Lung (tissue), 11 donors: ENCODE measurements at regions not wholly inside any gene's neighbourhood (a gene's known extent, or its start where the extent isn't known, plus 50 kb on each side); places are given as distances from the start of the nearest gene placed in this dataset.

ENCODE experiments used
- ATAC-seq: fragments of 200-7000 bp; cut with Tn5 transposase; one replicate; pipeline ENCODE4 v1.9.1; 2020; ENCODE audit warnings: moderate number of reproducible peaks; ENCODE audit not compliant: insufficient read depth, low FRiP score
- DNase-seq, 3 donors: peaks; one replicate each; pipeline ENCODE4 v3.0.0-alpha.2; 2013 to 2017
- H3K27ac ChIP-seq, 2 donors: one replicate each; pipeline ENCODE4 v1.5.1; 2013; ENCODE audit warnings: mild to moderate bottlenecking in 2 of 2, moderate library complexity in 2 of 2, control low read depth in 1 of 2, inconsistent platforms in 1 of 2, low read depth in 1 of 2, low read length in 1 of 2
- H3K27me3 ChIP-seq, 3 donors: one replicate each; pipeline ENCODE4 v1.5.1; 2013; ENCODE audit warnings: low read length in 2 of 3; ENCODE audit not compliant: control insufficient read depth in 3 of 3, insufficient read depth in 3 of 3
- H3K36me3 ChIP-seq, 4 donors: one replicate each; pipeline ENCODE4 v1.5.1; 2013; ENCODE audit warnings: low read length in 4 of 4, mild to moderate bottlenecking in 1 of 4, moderate library complexity in 1 of 4; ENCODE audit not compliant: control insufficient read depth in 4 of 4, insufficient read depth in 4 of 4
- H3K4me1 ChIP-seq, 5 donors: one replicate each; pipeline ENCODE4 v1.5.1; 2013; ENCODE audit warnings: low read length in 5 of 5, mild to moderate bottlenecking in 2 of 5, moderate library complexity in 1 of 5; ENCODE audit not compliant: control insufficient read depth in 5 of 5, insufficient read depth in 5 of 5
- H3K4me3 ChIP-seq: one replicate; pipeline ENCODE4 v1.5.1; 2013; ENCODE audit warnings: mild to moderate bottlenecking, control low read depth, moderate library complexity
- H3K9ac ChIP-seq, 2 donors: one replicate each; pipeline ENCODE4 v1.5.1; 2013; ENCODE audit warnings: low read length in 2 of 2, control low read depth in 1 of 2; ENCODE audit not compliant: insufficient read depth in 1 of 2
- H3K9me3 ChIP-seq, 4 donors: one replicate each; pipeline ENCODE4 v1.5.1; 2013; ENCODE audit warnings: low read length in 3 of 4, mild to moderate bottlenecking in 1 of 4, moderate library complexity in 1 of 4; ENCODE audit not compliant: control insufficient read depth in 4 of 4, insufficient read depth in 3 of 4
- CTCF ChIP-seq: IDR thresholded peaks from 2 replicates; pipeline ENCODE4 v1.5.1; 2012; ENCODE audit warnings: mild to moderate bottlenecking; ENCODE audit errors: control extremely low read depth, extremely low read depth
- WGBS, 2 donors: extraction: QIAGEN DNeasy Blood & Tissue Kit; methylation state at CpG; one replicate each; pipeline ENCODE4 v1.1.7; 2013; 5-methylcytosine and 5-hydroxymethylcytosine counted together
- donor health status: control.
- donor health status: control.
- donor health status: Bipolar disorder and iron deficiency.
- donor health status: healthy.
- donor health status: DM: yes; HTN: yes; CAD: no.

DNA sequence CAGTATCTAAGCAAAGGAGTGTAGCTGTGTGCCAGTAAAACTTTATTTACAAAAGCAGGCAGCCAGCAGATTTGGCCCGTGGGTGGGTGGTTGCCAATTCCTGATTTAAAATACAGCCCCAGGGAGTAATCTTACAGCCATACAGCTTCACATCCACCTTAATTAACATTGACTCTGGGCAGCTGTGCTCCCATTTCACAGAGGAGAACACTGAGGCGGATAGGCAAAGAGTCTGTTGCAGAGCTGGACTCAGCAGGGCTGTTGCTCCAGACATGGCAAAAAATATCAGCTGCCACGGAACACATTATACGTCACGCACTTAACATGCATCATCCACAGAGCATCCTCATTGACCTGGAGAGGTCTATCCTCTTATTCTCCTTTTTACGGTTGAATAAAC is 289.9 kb downstream of the DHX35 start:
- no peak overlapping the region for H3K27ac ChIP-seq
- ATAC-seq, result no peak

DNA sequence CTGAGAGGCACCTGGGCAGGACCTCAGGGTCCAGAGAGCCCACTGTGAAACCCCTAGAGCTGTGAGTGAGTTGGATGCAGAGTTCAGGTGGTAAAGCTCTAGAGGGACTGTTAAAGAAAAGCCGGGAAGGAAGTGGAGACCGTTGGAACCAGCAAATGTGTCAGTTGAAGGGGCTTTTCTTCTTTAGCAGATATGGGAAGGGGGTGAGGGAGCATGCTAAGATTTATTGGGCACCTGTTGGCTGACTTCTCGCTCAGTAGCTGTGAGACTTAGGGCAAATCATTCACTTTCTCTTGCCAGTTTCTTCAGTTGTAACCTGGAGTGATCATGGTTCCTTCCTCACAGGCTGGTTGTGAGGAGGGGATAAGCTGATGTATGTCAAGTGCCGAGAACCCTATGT is 287.7 kb downstream of the DHX35 start:
- Histone ChIP-seq H3K9me3 (peaks cover 0 to 1% (median 0%) of the 10 kb centered on the region in 4 donors), H3K27ac (no peak overlapping the region), H3K36me3 (no peaks in the 10 kb centered on the region), H3K4me1 (no peaks in the 10 kb centered on the region), H3K27me3 (peaks cover 0 to 2% (median 0%) of the 10 kb centered on the region in 3 donors), H3K4me3 (no peak overlapping the region), H3K9ac (no peak overlapping the region)
- TF ChIP-seq CTCF, result no peak
- DNase-seq, result no peak
- ATAC-seq, result no peak
- WGBS, 2 donors, result 49 to 64% methylated on average over 4 of the region's 4 CpGs

More for the DNA sequence above, 289.9 kb downstream of the DHX35 start:
- no peaks in the 10 kb centered on the region for H3K36me3 ChIP-seq
- no peak for TF ChIP-seq CTCF
- H3K9me3 ChIP-seq, result no peaks in the 10 kb centered on the region
- H3K27me3 ChIP-seq, result peaks cover 0 to 2% (median 0%) of the 10 kb centered on the region in 3 donors
- no peak overlapping the region for H3K4me3 ChIP-seq
- DNase-seq, result no peak
- 88 to 91% methylated on average over 6 of the region's 6 CpGs for WGBS, 2 donors
- H3K9ac ChIP-seq, result no peak overlapping the region
- H3K4me1 ChIP-seq, result no peaks in the 10 kb centered on the region

- no peak overlapping the region for H3K4me3 ChIP-seq
- H3K27ac ChIP-seq, result no peak overlapping the region
- H3K9me3 ChIP-seq, result peaks cover 0 to 3% (median 0%) of the 10 kb centered on the region in 4 donors
- no peaks in the 10 kb centered on the region for H3K36me3 ChIP-seq
- DNase-seq (no peak), ATAC-seq (no peak)
- peaks cover 0 to 3% (median 0%) of the 10 kb centered on the region in 3 donors for H3K27me3 ChIP-seq
- H3K4me1 ChIP-seq, result no peaks in the 10 kb centered on the region
- no peak overlapping the region for H3K9ac ChIP-seq
- no peak for TF ChIP-seq CTCF
Measured at GRCh38 chr20:39248862-39249485, 286.8 kb downstream of the DHX35 start.
